A204.1 (cell line): ENCODE measurements at regions not wholly inside any gene's neighbourhood (a gene's known extent, or its start where the extent isn't known, plus 50 kb on each side); places are given as distances from the start of the nearest gene placed in this dataset.
"Not testable (repeated sequence)": the region's sequence is repeated elsewhere in the genome, so short reads cannot be mapped to it uniquely, and the experiment has no call there.

Experiments
- FAIRE-seq: peaks from 2 replicates; lab custom pipeline; 2012; peaks lifted over from hg19 to GRCh38; lab: Jason Lieb, UNC

DNA sequence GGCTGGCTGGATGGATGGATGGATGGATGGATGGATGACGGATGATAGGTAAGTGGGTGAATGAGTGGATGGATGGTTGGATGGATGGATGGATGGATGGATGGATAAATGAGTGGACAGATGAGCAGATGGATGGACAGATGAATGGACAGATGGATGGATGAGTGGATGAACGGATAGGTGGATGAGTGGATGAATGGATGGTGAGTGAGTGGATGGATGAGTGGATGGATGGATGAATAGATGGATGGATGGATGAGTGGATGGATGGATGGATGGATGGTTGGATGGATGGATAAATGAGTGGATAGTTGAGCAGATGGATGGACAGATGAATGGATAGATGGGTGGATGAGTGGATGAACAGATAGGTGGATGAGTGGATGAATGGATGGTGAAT lies 340.7 kb upstream of the AUTS2 start:
- FAIRE-seq, result no peak

DNA sequence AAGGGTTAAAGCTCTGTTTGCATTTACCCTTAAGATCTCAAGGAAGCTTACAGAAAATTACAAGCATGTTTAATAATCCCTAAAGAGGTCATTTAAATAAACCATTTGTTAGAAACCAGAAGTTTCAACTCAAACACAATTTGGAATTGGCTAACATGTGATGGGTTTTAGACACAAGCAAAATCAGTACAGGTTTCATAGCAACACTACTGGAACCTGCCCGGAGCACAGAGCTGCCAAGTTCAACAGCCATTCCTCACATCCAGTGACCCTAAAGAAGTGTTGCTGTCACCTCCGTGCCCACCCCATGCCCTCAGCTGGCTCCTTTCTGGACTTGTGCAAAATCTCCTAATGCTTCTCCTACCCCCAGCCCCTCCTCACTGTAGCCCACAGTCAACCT lies 338.8 kb upstream of the AUTS2 start:
- no peak for FAIRE-seq

DNA sequence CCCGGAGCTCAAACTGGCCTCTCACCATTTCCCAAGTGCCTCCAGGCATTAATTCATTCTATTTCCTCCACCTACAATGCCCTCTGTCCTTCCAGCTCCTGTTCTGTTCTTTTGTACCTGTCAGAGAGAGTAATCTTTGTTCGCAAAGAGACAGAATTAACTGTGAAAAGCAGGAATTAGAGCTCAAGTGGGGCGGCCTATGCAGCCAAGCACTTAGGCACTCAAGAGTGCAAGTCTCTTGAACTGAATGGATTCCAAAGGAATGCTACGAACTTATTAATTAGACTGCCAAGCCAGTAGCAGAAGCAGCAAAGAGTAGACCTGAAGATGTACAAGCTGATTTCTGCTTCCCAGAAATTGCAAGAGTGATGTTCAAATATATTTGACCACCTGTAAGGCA lies 338.3 kb upstream of the AUTS2 start:
- FAIRE-seq, result no peak

DNA sequence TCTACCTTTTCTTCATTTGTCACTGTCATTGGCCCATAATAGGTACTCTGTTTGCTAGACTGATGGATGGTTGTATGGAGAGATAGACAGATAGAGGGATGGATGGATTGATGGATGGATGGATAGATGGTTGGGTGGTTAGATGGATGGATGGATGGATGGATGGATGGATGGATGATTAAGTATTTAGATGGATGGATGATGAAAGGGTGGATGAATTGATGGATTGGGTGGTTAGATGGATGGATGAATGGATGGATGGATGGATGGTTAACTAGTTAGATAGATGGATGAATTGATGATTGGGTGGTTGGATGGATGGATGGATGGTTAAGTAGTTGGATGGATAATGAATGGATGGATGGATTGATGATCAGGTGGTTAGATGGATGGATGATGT lies 334.7 kb upstream of the AUTS2 start:
- no peak for FAIRE-seq

DNA sequence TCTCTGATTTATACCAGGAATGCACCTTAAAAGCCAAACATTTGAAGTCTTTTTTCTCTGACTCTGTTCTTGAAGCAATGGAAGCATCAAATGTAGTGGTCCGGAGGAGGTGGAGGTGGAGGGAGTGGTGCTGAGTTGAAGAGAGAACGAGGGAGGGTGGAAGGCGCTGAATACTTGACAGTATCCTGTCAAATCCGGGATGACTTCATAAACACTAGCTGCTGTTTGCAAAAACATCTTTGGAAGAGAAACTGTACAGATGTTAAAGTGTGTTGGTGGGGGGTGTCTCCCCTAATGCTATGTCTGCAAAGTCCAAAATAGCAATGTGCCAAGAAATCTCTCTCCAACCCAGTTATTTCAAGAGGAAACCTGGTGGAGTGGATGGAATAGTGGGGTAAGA lies 328.5 kb upstream of the AUTS2 start:
- FAIRE-seq, result no peak

DNA sequence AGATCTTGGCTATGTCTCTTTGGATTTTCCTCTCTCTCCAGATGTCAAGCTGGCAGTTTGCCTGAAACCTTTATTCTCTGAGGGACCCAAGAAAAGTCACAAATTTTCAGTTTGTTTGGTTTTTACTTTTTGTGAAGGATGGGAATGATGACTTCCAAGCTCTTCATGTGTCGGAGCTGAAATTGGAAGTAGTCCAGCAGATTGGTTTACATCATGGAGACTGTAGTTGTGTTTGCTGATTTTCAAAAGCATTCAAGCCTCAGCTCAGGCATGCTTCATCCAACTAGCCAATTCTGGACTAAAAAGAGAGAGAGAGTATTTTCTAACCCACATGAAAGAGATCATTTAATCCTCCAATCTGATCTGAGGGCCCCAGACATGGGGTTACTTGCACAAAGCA lies 326.2 kb upstream of the AUTS2 start:
- no peak for FAIRE-seq

DNA sequence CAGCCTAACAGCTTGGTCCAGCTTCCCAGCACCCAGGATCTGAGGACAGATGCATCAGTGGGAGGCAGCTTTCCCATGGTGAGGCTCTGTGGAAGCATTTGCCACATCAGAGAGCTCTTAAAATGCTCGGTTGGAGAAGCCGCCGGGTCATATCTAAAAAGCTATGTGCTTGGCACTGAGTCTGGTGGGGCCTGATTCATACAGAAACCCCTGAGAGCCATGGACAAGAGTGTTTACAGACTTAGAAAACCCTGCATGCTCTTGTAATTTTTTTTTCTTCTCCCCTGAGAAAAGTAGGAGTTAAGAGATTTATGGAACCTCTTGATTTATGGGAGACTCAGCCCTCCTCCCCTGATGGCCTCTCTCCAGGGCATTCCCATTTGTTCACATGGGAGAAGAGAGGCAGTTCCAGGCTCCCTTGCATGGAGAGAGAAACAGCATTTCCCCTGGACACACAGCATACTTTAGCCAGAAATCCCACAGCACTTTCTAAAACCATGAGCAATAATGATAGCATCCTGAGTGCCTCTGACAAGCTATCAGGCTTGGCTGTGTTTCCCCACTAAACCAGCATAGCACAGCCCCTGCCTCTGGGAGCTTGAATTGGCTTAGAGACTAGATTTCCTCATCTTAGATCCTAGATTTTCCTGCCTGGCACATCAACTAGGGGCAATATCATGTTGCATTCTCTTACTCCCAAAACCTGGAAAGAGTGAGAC lies 322.1 kb upstream of the AUTS2 start:
- no peak for FAIRE-seq

DNA sequence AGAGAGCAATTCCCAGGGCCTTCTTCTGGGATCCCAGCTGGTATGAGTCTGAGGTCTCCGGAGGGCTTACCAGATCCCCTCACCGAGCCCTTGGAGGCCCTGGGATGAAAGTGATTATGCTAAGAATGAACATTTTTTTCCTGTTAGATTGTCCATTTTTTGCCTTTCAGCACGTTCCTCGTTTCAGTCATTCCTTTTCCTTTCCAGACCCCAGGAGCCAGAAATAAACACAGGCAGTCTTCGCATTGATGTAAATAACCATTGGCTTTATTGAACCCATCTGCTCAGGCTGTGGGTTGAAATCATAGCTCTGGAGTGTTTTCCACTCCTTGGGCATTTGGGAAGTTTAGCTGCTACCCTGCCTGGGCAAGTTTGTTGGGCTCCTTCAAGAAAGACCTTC lies 320.9 kb upstream of the AUTS2 start:
- FAIRE-seq, result no peak

DNA sequence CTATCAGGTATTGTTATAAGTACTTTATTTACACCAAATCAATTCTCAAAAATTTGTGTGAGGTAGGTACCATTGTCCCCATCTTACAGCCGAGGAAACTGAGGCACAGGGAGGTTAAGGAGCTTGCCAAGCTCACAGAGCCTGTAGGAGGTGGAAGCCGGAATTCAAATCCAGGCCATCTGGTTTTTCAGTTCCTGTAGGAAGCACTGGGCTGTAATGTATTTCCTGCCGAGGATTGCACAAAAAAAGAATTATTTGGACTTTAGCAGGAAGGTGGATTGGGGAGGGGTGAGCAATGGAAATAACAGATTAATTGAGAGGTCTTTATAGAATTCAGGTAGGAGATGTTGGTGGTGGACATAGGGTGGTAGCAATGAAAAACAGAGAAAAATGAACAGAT lies 315.3 kb upstream of the AUTS2 start:
- no peak for FAIRE-seq

DNA sequence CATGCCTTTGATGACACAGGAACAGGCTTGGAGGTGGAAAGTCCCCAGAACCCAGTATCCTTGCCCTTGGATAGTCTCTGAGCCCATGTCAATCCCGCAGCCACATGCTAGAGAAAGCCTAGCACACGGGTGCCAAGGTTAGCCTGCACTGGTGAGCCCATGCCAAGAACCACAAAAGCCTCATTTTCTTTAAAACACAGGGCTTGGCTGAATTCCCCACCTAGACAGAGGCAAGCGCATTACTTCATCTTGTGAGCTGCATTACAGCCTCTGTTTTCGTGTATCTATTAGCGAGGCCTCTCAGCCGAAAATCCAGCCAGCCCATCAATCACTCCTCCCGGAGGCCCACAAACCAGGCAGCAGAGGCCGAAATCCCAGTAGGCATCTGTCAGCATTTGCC lies 314.9 kb upstream of the AUTS2 start:
- FAIRE-seq, result no peak

DNA sequence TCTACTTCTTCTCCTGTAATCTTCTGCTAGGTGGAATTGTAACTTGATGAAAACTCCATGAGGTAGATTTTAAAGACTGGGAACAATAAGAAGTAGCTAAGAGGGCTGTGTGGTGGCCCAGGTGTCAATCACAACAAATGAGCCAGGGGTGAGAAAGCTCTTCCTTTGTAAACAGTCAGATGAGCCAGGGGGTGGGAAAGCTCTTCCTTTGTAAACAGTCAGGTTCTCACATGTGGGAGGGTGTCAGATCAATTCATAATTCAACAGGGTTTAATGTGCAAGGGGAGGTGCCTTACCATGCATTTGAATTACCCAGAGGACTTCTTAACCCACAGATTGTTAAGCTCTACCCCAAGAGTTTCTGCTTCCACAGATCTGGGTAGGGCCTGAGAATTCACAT lies 312.4 kb upstream of the AUTS2 start:
- FAIRE-seq, result no peak

DNA sequence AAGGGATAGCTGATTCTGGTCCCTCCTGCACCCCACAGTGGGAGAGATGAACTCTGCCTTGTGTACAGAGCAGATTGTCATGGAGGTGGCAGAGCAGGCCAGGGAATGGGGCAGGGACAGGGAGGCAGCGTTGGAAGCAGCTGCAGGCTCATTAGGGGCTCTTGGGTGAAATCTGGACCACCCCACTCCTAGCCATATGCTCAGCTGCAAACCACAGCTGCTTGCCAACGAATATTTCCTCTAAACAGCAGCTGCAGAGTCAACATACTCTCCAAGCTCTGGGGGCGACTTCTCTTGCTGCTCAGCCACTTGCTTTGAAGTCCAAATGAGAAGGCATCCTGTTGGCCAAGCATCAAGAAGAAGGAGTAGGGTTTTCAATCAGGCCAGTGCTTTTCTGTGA lies 302.3 kb upstream of the AUTS2 start:
- FAIRE-seq, result no peak

DNA sequence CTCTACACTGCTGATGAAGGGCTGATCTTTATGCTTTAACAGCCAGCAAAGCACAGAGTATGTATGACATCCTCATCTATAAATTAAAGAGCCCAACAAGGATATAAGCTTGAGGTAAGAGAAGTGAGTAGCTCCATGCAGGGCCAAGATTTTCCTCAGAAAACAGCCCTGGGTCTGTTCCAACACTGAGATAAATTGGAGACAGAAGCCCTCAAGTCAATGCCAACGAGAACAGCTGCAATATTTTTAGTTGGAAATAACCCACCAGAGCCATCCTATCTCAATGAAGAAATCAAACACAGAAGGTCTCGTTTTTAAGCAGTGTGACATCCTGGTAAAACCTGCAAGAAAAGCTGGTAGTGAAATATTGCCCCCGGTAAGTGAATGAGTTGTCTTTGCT lies 297.0 kb upstream of the AUTS2 start:
- FAIRE-seq, result no peak

DNA sequence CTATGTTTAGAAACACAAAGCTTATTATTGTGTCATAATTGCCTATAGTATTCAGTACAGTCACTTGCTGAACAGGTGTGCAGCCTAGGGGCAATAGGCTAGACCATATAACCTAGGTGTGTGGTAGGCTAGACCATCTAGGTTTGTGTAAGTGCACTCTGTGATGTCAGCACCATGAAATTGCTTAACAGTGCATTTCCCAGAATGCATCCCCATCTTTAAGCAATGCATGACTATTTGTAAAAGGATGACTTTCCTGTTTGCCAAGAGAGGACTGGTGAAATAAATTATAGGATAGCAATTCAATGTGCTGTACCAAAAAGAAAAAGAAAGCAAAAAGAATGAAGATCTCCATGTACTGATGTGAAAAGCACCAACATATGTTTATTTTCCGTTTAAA lies 288.7 kb upstream of the AUTS2 start:
- FAIRE-seq, result no peak

DNA sequence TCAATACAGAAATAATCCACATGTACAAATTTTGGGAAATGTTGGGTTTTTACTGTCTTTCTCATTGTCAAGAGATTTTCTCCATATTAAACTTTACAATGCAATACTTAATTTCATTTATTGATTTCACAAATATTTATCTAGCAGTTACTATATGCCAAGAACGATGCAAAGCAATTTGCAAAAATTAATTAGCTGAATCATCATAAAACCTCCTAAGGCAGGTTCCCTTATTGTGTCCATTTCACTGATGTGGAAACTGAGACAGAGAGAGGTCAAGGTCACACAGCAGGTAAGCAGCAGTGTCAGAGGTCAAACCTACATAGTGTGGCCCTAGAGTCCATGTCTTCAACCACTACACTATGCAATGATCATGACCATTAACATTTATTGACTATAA lies 286.8 kb upstream of the AUTS2 start:
- FAIRE-seq, result no peak

DNA sequence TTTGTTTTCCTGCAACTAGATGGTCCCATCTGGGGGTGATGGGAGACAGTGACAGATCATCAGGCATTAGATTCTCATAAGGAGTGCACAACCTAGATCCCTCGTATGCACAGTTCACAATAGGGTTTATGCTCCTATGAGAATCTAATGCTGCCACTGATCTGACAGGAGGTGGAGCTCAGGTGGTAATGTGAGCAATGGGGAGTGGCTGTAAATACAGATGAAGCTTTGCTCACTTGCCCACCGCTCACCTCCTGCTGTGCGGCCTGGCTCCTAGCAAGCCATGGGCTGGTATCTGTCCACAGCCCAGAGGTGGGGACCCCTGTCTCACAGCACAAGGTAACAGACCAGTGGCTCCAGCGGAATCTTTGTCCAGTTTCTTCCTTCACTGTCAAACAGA lies 284.4 kb upstream of the AUTS2 start:
- not testable (repeated sequence) for FAIRE-seq

DNA sequence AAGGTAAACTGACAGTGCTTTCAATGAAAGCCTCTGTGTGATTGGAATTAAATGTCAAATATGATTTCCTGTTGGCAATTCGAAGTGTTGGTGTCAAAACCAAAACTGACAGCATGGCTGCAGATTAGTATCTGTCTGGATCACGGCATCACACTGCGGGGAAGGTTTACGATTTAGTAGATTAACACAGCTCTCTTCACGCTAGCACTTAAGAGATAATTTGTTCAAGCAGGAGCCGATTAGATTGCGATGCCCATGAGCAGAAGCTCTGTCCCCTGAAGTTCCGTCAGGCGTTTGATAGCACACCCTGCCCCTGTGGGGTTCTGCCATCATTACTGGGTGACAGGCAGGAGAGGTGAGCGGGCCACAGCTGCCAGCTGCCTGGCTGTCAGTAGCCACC lies 279.5 kb upstream of the AUTS2 start:
- FAIRE-seq, result no peak

DNA sequence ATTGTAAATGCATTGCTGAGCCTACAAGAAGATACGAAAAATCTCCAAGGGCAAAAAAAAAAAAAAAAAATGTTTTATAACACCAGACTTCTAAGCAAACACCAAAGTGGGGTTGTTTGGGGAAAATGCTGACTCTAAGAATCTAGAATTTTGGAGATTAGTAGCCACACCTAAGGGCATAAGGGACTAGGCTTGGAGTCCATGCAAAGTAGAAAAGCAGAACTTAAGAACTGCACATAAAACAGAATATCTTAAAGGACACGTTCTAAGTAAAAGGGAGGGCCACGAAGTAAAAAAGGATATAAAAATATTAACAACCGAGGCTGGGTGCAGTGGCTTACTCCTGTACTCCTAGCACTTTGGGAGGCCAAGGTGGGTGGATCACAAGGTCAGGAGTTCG lies 269.8 kb upstream of the AUTS2 start:
- FAIRE-seq, result no peak

DNA sequence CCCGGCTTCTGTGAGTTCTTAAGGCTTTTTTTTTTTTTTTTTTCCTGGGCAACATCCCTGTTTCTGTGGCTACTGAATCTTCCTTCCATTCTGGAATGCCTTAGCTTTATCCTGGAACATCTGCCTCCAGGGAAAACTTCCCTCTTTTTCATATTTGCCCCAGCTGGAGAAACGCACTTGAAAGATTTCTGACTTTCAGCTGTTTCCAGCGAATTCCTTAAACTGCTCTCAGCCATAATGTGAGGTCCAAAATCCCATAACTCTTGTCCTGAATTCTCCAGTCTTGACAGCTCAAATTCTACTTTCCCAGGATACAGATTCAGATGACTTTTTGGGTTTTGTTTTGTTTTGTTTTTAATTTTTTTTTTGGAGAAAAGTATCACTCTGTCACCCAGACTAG lies 263.6 kb upstream of the AUTS2 start:
- FAIRE-seq, result no peak

DNA sequence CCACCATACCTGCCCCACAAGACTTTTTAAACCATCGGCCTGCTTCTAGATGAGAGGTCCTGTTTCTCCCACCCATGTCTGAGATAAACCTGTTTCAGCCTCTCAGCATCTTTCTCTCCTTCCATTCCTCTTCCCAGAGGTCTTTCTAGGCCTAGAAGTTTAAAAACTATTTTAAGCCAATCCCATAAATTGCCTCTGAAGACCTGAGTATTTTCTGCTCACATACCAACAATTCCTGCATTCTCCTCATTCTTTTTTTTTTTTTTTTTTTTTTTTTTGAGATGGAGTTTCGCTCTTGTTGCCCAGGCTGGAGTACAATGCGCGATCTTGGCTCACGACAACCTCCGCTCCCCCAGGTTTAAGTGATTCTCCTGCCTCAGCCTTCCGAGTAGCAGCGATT lies 262.9 kb upstream of the AUTS2 start:
- FAIRE-seq, result no peak

DNA sequence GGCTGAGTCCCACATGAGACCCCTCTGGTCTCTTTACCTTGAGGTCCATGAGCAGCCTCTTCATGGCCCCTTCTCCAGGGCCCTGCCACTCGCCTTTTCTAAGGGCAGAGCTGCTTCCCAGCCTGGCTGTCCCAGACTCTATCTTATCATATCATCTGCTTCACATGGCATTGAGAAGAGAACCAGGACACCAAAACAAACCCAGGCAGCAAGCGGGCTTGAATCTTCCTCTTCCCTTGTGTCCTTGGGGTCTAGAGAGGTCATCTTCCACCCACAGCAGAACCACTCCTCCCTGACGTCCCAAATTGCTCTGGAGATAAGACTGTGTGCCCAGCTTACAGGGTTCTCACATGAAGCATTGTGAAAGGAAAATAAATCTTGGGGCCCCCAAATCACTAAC lies 261.3 kb upstream of the AUTS2 start:
- FAIRE-seq, result no peak

DNA sequence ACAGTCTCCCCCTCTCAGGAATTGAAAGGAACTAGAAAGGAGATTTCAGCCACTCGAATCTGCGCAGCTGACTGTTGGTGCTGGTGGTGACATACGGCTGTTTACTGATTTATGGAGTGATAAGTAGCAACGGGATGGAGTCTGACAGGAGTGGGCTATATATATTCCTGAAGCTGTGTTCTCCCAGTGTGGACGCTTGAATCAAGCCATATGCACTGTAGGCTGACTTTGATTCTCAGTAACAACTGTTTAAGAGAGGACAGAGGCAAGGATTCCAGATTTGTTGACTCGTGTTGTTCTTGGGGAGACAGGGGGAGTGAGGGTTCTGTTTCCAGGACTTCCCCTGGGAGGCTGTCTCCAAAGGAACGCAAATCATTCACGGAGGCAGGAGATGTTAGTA lies 260.1 kb upstream of the AUTS2 start:
- no peak for FAIRE-seq

DNA sequence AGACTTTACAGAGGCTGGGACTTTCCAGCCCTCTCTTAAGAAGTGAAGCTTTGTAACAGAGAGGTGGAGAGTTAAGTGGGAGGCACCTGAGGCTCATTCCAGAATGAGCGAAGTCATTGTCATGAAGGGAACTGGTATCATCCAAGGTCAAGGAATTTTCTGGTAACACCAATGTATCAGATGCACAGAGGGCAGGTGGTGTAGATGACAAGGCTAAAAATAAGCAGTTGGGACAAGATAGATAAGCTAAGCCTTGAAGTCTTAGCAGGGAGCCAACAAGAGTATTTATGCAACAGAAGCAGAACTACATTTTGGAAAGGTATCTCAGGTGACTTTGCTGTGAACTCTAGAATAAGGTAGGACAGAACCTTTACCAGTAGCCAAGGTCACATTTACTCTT lies 257.0 kb upstream of the AUTS2 start:
- FAIRE-seq, result no peak

DNA sequence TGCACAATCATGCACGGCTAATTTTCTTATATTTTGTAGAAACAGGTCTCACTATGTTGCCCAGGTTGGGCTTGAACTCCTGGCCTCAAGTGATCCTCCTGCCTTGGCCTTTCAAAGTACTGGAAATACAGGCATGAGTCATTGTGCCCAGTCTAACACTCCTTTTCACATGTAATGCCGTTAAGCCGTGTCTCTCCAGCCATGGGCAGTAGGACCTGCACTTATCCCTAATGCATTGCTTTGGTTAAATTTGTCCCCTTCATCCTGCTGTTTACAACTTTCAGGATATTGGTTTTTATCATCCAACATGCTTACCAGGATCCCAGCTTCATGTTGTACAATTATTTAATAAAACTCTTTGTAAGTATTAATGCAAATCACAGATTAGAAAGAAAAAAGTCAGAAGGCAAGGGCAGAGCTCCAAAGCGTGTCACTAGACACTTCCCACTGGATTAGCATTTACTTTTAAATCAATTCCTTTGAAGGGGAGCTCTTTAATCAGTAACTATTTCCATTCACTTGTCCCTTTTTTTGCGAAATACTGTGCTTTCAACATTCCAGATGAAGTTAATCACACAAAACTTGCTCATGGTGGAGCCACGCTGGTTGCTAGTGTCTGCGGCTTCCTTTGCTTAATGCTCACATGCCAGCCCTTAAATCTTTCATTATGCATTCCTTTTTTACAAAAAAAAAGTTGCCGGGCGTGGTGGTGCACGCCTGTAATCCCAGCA lies 256.0 kb upstream of the AUTS2 start:
- FAIRE-seq, result no peak
